ENCODE measurements at regions not wholly inside any gene's neighbourhood (a gene's known extent, or its start where the extent isn't known, plus 50 kb on each side); places are given as distances from the start of the nearest gene placed in this dataset.
"Not testable (repeated sequence)": the region's sequence is repeated elsewhere in the genome, so short reads cannot be mapped to it uniquely, and the experiment has no call there.

- TF ChIP-seq CTCF, POLR2A (IDR thresholded peaks at IDR 0.05): not testable (repeated sequence)
Measured at GRCh38 chr11:71698110-71698509, 115.4 kb upstream of the KRTAP5-11 start.
